GM12878 (cell line): ENCODE measurements at regions not wholly inside any gene's neighbourhood (a gene's known extent, or its start where the extent isn't known, plus 50 kb on each side); places are given as distances from the start of the nearest gene placed in this dataset.
A peak's percentile ranks its signal among the peaks of the same experiment; 100 is the strongest.

ENCODE experiments used
- ATAC-seq: fragments of 200-7000 bp; cut with Tn5 transposase; 3 replicates; pipeline ENCODE4 v1.9.1; 2020; ENCODE audit warnings: mild to moderate bottlenecking, moderate library complexity
- BruUV-seq: library from RNA; stranded (reverse); fragments of 400-500 nt; replicated peaks from 2 replicates; lab custom pipeline; 2021; lab: Mats Ljungman, UMichigan
- CTCF ChIA-PET: fragments of 300-600 bp; sonication (Branson Sonifier 250); formaldehyde crosslinking; extraction: SDS; loops from one replicate; lab custom pipeline; 2021; ENCODE audit warnings: inconsistent platforms; lab: Yijun Ruan, JAX
- POLR2A ChIA-PET: fragments of 350-600 bp; formaldehyde crosslinking; extraction: SDS; loops from one replicate; lab custom pipeline; 2021; ENCODE audit warnings: inconsistent platforms; lab: Charles Lee
- RAD21 ChIA-PET: fragments of 300-600 bp; sonication (Branson Sonifier 250); formaldehyde crosslinking; loops from one replicate; lab custom pipeline; 2023; ENCODE audit warnings: antibody characterized with exemption; ENCODE audit not compliant: unreplicated experiment; lab: Charles Lee
- SMC1A ChIA-PET: fragments of 300-600 bp; sonication (Branson Sonifier 250); formaldehyde crosslinking; loops from one replicate; lab custom pipeline; 2023; ENCODE audit not compliant: unreplicated experiment, uncharacterized antibody; lab: Charles Lee
- DNase-seq: peaks from one replicate; pipeline ENCODE4 v3.0.0-alpha.2; 2011; ENCODE audit warnings: low read depth, low spot score
- FAIRE-seq: peaks from 3 replicates; lab custom pipeline; 2011; peaks lifted over from hg19 to GRCh38; lab: Jason Lieb, UNC
- H2AFZ ChIP-seq: 2 replicates; pipeline ENCODE4 v1.6.0; 2011; ENCODE audit warnings: low read depth, low read length, control low read depth; ENCODE audit not compliant: control insufficient read depth
- H3K27ac ChIP-seq: 2 replicates; pipeline ENCODE4 v1.5.1; 2011; ENCODE audit warnings: control low read depth; ENCODE audit not compliant: control insufficient read depth, insufficient read depth
- H3K27me3 ChIP-seq, 2 experiments: replicated peaks in 1 of 2; 2 replicates each; pipeline versions ENCODE4 v1.6.0 to v1.6.1; 2011; ENCODE audit warnings: low read length in 1 of 2; ENCODE audit not compliant: control insufficient read depth in 2 of 2, insufficient read depth in 2 of 2
- H3K36me3 ChIP-seq, 2 experiments: 2 replicates each; pipeline ENCODE4 v1.5.1; 2011; ENCODE audit warnings: low read length in 1 of 2; ENCODE audit not compliant: control insufficient read depth in 2 of 2, insufficient read depth in 2 of 2
- H3K4me1 ChIP-seq: 2 replicates; pipeline ENCODE4 v1.6.1; 2011; ENCODE audit warnings: mild to moderate bottlenecking, low read length, moderate library complexity, mixed read lengths; ENCODE audit not compliant: control insufficient read depth, insufficient read depth
- H3K4me2 ChIP-seq: 2 replicates; pipeline ENCODE4 v1.6.0; 2011; ENCODE audit warnings: control low read depth; ENCODE audit not compliant: control insufficient read depth, insufficient read depth
- H3K4me3 ChIP-seq: fragments of 200-600 bp; sonication (generic); 2 replicates; pipeline ENCODE4 v1.5.1; 2016
- H3K79me2 ChIP-seq: 2 replicates; pipeline ENCODE4 v1.6.0; 2011; ENCODE audit warnings: low read length; ENCODE audit not compliant: control insufficient read depth, insufficient read depth
- H3K9ac ChIP-seq: 2 replicates; pipeline ENCODE4 v1.8.0; 2011; ENCODE audit warnings: low read length, control low read depth, mixed read lengths; ENCODE audit not compliant: control insufficient read depth, insufficient read depth
- H3K9me3 ChIP-seq: replicated peaks from 3 replicates; pipeline ENCODE4 v1.5.1; 2011; ENCODE audit warnings: mild to moderate bottlenecking, low read length; ENCODE audit not compliant: control insufficient read depth, insufficient read depth
- H4K20me1 ChIP-seq: 2 replicates; pipeline ENCODE4 v1.6.0; 2011; ENCODE audit not compliant: control insufficient read depth, insufficient read depth
- ASH2L ChIP-seq: fragments of 300-600, 200-600 bp; sonication (generic); IDR thresholded peaks from 2 replicates; pipeline ENCODE4 v1.6.1; 2017; ENCODE audit warnings: low read depth, mild to moderate bottlenecking, borderline replicate concordance
- BACH1 ChIP-seq: fragments of 450-650 bp; IDR thresholded peaks from 2 replicates; pipeline ENCODE4 v1.6.1; 2017; ENCODE audit warnings: mild to moderate bottlenecking, borderline replicate concordance
- CBFB ChIP-seq: IDR thresholded peaks from 2 replicates; pipeline ENCODE4 v1.6.1; 2016; ENCODE audit warnings: antibody characterized with exemption, low read depth
- MTA2 ChIP-seq: fragments of 450-650 bp; IDR thresholded peaks from 2 replicates; pipeline ENCODE4 v1.6.1; 2016; ENCODE audit warnings: low read depth, mild to moderate bottlenecking, moderate library complexity
- MYC ChIP-seq: IDR thresholded peaks from 2 replicates; pipeline ENCODE4 v1.6.1; 2011; ENCODE audit warnings: mild to moderate bottlenecking, low read length, moderate library complexity, inconsistent platforms; ENCODE audit not compliant: insufficient read depth, insufficient replicate concordance, insufficient read length, severe bottlenecking
- PRDM15 ChIP-seq: fragments of 450-650 bp; formaldehyde crosslinking; IDR thresholded peaks from 2 replicates; pipeline ENCODE4 v1.4.0; 2020; ENCODE audit warnings: mild to moderate bottlenecking, moderate library complexity
- SIX5 ChIP-seq: IDR thresholded peaks from 2 replicates; pipeline ENCODE4 v1.6.1; 2011; ENCODE audit warnings: mild to moderate bottlenecking, low read depth, low read length, moderate library complexity; ENCODE audit not compliant: severe bottlenecking
- SMC3 ChIP-seq: IDR thresholded peaks from 2 replicates; pipeline ENCODE4 v1.6.1; 2011; ENCODE audit warnings: low read length, improper control_type of control experiment, borderline replicate concordance
- SP1 ChIP-seq: IDR thresholded peaks from one replicate; pipeline ENCODE4 v1.6.1; 2011; ENCODE audit warnings: low read depth, low read length
- SREBF1 ChIP-seq: IDR thresholded peaks from 2 replicates; pipeline ENCODE4 v1.6.1; 2012; ENCODE audit warnings: mild to moderate bottlenecking, low read length
- ZNF384 ChIP-seq: IDR thresholded peaks from 2 replicates; pipeline ENCODE4 v1.6.1; 2012; ENCODE audit warnings: low read depth, mild to moderate bottlenecking, low read length, improper control_type of control experiment, borderline replicate concordance
- WGBS: methylation state at CpG from one replicate; pipeline ENCODE4 v1.1.6; 2016; ENCODE audit warnings: low lambda C conversion rate; ENCODE audit not compliant: insufficient replicate concordance, insufficient coverage; ENCODE audit errors: missing lambda C conversion rate; 5-methylcytosine and 5-hydroxymethylcytosine counted together
- in situ Hi-C: fragments of 300-500 bp; cut with MboI; formaldehyde crosslinking; loops from 9 replicates; pipeline ENCODE4 v1.14.3; 2018; ENCODE audit warnings: mixed read lengths
- intact Hi-C: fragments of 100-400 bp; cut with micrococcal nuclease; formaldehyde crosslinking; loops from one replicate; pipeline ENCODE4 v1.14.2; 2022; ENCODE audit not compliant: unreplicated experiment
- TF ChIP-seq, protein P1 (sequence below): fragments of 450-650 bp; IDR thresholded peaks from 2 replicates; pipeline ENCODE4 v1.6.1; 2016; ENCODE audit warnings: mild to moderate bottlenecking

DNA sequence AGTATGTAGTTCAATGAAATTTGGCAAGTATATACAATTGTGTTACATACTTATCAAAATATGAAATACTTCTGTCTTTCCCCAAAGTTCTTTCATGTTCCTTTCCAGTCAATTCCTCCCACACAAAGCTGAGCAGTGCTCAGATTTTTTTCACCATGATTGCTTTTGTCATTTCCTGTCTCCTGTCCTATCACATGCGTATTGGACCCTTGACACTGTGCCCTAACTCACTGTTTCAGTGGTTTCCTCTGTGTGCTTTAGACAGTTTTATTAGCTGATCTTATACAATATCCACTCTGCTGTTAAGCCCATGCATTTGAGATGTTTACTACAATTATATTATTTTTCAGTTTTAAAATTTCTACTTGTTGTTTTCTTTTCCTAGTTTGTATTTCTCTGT, 463.6 kb upstream of the MEF2C start:
- in situ Hi-C loops, result no loop called here
- H3K27me3 ChIP-seq, result no peaks in the 10 kb centered on the region
- FAIRE-seq (no peak), ATAC-seq (no peak), DNase-seq (no peak)
- WGBS, result 100% methylated on average over 1 of the region's 1 CpG
- no peaks in the 10 kb centered on the region for H3K79me2 ChIP-seq
- no TSS peak for BruUV-seq
- no peak overlapping the region for H2AFZ ChIP-seq
- no peak overlapping the region for H3K4me2 ChIP-seq
- intact Hi-C loops, result loop anchor here (10.0 kb wide), 1 partner anchor 918 kb away; no protein-coding TSS in a partner anchor
- POLR2A ChIA-PET, result no interaction called here
- SMC1A ChIA-PET, result interaction anchor here (0.9 to 1.2 kb wide), 5 partner anchors 15 to 90 kb away, joined by 3 read pairs; no protein-coding TSS in a partner anchor
- no peak overlapping the region for H3K4me3 ChIP-seq
- H3K27ac ChIP-seq, result no peak overlapping the region
- TF ChIP-seq SP1 (no peak), BACH1 (no peak), MYC (no peak), SMC3 (no peak), ZNF384 (no peak), SIX5 (no peak)
- peaks cover 18% of the 10 kb centered on the region for H3K9me3 ChIP-seq
- no peak overlapping the region for H3K9ac ChIP-seq
- H3K4me1 ChIP-seq, result peaks cover 30% of the 10 kb centered on the region; the same call in 1 of the 2 replicates
- peaks cover 0 to 3% of the 10 kb centered on the region in 2 experiments; a peak in 2 of 4 replicates for H3K36me3 ChIP-seq
- CTCF ChIA-PET, result interaction anchor here (1.1 kb wide), 1 partner anchor 616 kb away, joined by 3 read pairs; no protein-coding TSS in a partner anchor
- H4K20me1 ChIP-seq, result no peaks in the 10 kb centered on the region
- RAD21 ChIA-PET, result interaction anchor here (0.7 to 5.9 kb wide), 4 partner anchors 52 to 90 kb away, joined by 3 to 56 read pairs (median 22); no protein-coding TSS in a partner anchor

DNA sequence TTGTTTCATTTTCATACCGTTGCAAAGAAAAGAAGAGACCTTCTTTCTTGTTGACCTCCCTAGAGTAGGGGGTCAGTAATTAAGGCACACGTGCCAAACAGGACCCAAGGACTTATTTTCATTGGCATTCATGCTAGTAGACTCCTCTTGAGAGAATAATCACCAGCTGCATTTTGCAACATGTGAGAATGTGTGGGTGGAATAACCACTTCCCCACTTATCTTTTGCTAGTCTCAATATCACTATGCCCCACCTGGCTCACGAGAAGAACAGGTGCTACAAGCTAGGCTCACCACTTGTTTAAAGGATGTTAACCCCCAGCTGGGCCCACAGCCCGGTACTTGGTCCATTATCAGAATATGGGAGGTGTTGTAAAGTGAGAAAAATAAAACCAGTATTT, 460.7 kb upstream of the MEF2C start:
- in situ Hi-C loops (loop anchor here (5.0 kb wide), 1 partner anchor 111 kb away; no protein-coding TSS in a partner anchor), intact Hi-C loops (loop anchor here (1.0 to 10.0 kb wide), 9 partner anchors 29 to 921 kb away; no protein-coding TSS in a partner anchor)
- POLR2A ChIA-PET, result interaction anchor here (0.6 to 1.9 kb wide), 6 partner anchors 30 to 510 kb away, joined by 3 to 7 read pairs (median 3); no protein-coding TSS in a partner anchor
- Histone ChIP-seq H3K27me3 (no peaks in the 10 kb centered on the region), H3K27ac (peak overlapping the region; percentile 93), H3K9me3 (peaks cover 15% of the 10 kb centered on the region), H3K4me3 (no peak overlapping the region), H4K20me1 (no peaks in the 10 kb centered on the region), H3K4me2 (peak overlapping the region; percentile 54; the same call in 1 of the 2 replicates), H3K36me3 (no peaks in the 10 kb centered on the region; a peak in 1 of 4 replicates), H3K4me1 (peaks cover 37% of the 10 kb centered on the region; the same call in 1 of the 2 replicates), H2AFZ (no peak overlapping the region), H3K79me2 (no peaks in the 10 kb centered on the region), H3K9ac (no peak overlapping the region; the same call in 1 of the 2 replicates)
- RAD21 ChIA-PET, result interaction anchor here (0.6 to 6.3 kb wide), 40 partner anchors 8 to 613 kb away, joined by 3 to 101 read pairs (median 4); partner anchors contain the start of gene MEF2C
- CTCF ChIA-PET, result interaction anchor here (0.6 to 3.6 kb wide), 18 partner anchors 9 to 614 kb away, joined by 3 to 19 read pairs (median 4); no protein-coding TSS in a partner anchor
- 0% methylated on average over 4 of the region's 4 CpGs for WGBS
- FAIRE-seq, result peak; percentile 89
- no TSS peak for BruUV-seq
- SMC1A ChIA-PET, result interaction anchor here (0.6 to 6.4 kb wide), 45 partner anchors 9 to 614 kb away, joined by 3 to 108 read pairs (median 5); no protein-coding TSS in a partner anchor
- peak; percentile 86 for ATAC-seq
- peak; percentile 97 for DNase-seq
- TF ChIP-seq SREBF1 (no peak), CBFB (peak; percentile 97), MTA2 (peak; percentile 99), PRDM15 (no peak), ASH2L (no peak)
- TF ChIP-seq, protein P1, sequence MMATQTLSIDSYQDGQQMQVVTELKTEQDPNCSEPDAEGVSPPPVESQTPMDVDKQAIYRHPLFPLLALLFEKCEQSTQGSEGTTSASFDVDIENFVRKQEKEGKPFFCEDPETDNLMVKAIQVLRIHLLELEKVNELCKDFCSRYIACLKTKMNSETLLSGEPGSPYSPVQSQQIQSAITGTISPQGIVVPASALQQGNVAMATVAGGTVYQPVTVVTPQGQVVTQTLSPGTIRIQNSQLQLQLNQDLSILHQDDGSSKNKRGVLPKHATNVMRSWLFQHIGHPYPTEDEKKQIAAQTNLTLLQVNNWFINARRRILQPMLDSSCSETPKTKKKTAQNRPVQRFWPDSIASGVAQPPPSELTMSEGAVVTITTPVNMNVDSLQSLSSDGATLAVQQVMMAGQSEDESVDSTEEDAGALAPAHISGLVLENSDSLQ, result 0 out of 2 replicates have a peak, but pooled peaks have one; percentile 17
